H1 (cell line): ENCODE measurements at regions not wholly inside any gene's neighbourhood (a gene's known extent, or its start where the extent isn't known, plus 50 kb on each side); places are given as distances from the start of the nearest gene placed in this dataset.

ENCODE experiments used
- ASH2L ChIP-seq: fragments of 200-600, 300-600 bp; sonication (generic); IDR thresholded peaks from one replicate; pipeline ENCODE4 v1.7.1; 2017; ENCODE audit warnings: low read length
- CHD1 ChIP-seq: IDR thresholded peaks from 2 replicates; pipeline ENCODE4 v1.6.1; 2012; ENCODE audit warnings: low read depth, low read length, improper control_type of control experiment
- CREB1 ChIP-seq: IDR thresholded peaks from 2 replicates; pipeline ENCODE4 v1.6.1; 2012; ENCODE audit warnings: inconsistent platforms
- JUND ChIP-seq: IDR thresholded peaks from 2 replicates; pipeline ENCODE4 v1.6.1; 2011; ENCODE audit warnings: mild to moderate bottlenecking, improper control_type of control experiment, low read length
- SAP30 ChIP-seq: fragments of 300-600 bp; sonication (generic); IDR thresholded peaks from 2 replicates; pipeline ENCODE4 v1.7.1; 2012; ENCODE audit warnings: low read length, moderate library complexity, mild to moderate bottlenecking, inconsistent platforms; ENCODE audit not compliant: insufficient read depth, insufficient replicate concordance
- SIN3A ChIP-seq, 2 experiments: IDR thresholded peaks in 1 of 2; conservative IDR thresholded peaks in 1 of 2; 2 replicates each; pipeline ENCODE4 v1.6.1; 2011 to 2012; ENCODE audit warnings: low read length in 2 of 2, improper control_type of control experiment in 1 of 2, low read depth in 1 of 2, mild to moderate bottlenecking in 1 of 2
- SP2 ChIP-seq: IDR thresholded peaks from 2 replicates; pipeline ENCODE4 v1.6.1; 2012; ENCODE audit warnings: mild to moderate bottlenecking, low read length, inconsistent platforms
- TCF12 ChIP-seq: IDR thresholded peaks from 2 replicates; pipeline ENCODE4 v1.6.1; 2011; ENCODE audit warnings: low read depth, mild to moderate bottlenecking, low read length
- TF ChIP-seq, protein P1 (sequence below): fragments of 300-600 bp; sonication (generic); IDR thresholded peaks from 2 replicates; pipeline ENCODE4 v1.7.1; 2012; ENCODE audit warnings: low read length, moderate library complexity, mild to moderate bottlenecking, inconsistent platforms; ENCODE audit not compliant: insufficient replicate concordance

DNA sequence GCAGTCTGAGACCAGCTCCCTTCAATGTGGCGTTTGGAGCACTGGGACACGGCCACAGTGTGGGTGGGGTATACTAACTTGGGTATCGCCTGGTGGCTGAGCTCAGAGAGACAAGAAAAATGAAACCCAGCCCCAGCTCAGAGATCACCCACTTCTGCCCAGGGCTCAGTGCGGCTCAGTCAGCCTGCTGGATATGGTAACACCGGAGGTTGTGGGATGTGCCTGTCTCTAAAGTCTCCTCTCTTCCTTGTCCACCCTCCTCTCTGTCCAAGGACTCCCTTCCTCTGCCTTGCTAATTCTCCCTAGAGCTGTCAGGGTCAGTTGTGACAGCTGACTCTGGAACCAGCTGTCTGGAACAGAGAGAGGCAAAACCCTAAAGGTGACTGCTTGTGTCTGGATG lies 149.1 kb downstream of the PTPN20 start (continued):
- TF ChIP-seq, protein P1, sequence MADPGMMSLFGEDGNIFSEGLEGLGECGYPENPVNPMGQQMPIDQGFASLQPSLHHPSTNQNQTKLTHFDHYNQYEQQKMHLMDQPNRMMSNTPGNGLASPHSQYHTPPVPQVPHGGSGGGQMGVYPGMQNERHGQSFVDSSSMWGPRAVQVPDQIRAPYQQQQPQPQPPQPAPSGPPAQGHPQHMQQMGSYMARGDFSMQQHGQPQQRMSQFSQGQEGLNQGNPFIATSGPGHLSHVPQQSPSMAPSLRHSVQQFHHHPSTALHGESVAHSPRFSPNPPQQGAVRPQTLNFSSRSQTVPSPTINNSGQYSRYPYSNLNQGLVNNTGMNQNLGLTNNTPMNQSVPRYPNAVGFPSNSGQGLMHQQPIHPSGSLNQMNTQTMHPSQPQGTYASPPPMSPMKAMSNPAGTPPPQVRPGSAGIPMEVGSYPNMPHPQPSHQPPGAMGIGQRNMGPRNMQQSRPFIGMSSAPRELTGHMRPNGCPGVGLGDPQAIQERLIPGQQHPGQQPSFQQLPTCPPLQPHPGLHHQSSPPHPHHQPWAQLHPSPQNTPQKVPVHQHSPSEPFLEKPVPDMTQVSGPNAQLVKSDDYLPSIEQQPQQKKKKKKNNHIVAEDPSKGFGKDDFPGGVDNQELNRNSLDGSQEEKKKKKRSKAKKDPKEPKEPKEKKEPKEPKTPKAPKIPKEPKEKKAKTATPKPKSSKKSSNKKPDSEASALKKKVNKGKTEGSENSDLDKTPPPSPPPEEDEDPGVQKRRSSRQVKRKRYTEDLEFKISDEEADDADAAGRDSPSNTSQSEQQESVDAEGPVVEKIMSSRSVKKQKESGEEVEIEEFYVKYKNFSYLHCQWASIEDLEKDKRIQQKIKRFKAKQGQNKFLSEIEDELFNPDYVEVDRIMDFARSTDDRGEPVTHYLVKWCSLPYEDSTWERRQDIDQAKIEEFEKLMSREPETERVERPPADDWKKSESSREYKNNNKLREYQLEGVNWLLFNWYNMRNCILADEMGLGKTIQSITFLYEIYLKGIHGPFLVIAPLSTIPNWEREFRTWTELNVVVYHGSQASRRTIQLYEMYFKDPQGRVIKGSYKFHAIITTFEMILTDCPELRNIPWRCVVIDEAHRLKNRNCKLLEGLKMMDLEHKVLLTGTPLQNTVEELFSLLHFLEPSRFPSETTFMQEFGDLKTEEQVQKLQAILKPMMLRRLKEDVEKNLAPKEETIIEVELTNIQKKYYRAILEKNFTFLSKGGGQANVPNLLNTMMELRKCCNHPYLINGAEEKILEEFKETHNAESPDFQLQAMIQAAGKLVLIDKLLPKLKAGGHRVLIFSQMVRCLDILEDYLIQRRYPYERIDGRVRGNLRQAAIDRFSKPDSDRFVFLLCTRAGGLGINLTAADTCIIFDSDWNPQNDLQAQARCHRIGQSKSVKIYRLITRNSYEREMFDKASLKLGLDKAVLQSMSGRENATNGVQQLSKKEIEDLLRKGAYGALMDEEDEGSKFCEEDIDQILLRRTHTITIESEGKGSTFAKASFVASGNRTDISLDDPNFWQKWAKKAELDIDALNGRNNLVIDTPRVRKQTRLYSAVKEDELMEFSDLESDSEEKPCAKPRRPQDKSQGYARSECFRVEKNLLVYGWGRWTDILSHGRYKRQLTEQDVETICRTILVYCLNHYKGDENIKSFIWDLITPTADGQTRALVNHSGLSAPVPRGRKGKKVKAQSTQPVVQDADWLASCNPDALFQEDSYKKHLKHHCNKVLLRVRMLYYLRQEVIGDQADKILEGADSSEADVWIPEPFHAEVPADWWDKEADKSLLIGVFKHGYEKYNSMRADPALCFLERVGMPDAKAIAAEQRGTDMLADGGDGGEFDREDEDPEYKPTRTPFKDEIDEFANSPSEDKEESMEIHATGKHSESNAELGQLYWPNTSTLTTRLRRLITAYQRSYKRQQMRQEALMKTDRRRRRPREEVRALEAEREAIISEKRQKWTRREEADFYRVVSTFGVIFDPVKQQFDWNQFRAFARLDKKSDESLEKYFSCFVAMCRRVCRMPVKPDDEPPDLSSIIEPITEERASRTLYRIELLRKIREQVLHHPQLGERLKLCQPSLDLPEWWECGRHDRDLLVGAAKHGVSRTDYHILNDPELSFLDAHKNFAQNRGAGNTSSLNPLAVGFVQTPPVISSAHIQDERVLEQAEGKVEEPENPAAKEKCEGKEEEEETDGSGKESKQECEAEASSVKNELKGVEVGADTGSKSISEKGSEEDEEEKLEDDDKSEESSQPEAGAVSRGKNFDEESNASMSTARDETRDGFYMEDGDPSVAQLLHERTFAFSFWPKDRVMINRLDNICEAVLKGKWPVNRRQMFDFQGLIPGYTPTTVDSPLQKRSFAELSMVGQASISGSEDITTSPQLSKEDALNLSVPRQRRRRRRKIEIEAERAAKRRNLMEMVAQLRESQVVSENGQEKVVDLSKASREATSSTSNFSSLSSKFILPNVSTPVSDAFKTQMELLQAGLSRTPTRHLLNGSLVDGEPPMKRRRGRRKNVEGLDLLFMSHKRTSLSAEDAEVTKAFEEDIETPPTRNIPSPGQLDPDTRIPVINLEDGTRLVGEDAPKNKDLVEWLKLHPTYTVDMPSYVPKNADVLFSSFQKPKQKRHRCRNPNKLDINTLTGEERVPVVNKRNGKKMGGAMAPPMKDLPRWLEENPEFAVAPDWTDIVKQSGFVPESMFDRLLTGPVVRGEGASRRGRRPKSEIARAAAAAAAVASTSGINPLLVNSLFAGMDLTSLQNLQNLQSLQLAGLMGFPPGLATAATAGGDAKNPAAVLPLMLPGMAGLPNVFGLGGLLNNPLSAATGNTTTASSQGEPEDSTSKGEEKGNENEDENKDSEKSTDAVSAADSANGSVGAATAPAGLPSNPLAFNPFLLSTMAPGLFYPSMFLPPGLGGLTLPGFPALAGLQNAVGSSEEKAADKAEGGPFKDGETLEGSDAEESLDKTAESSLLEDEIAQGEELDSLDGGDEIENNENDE: no peak
- no peak for TF ChIP-seq SAP30
- no peak for TF ChIP-seq SIN3A (conservative IDR thresholded peaks at IDR 0.05 in 1 of 2, IDR thresholded peaks at IDR 0.05 in 1 of 2; ENCODE audit: low read depth in 1 of 2, low read length in 2 of 2)
- no peak for TF ChIP-seq CREB1
- no peak for TF ChIP-seq ASH2L
- no peak for TF ChIP-seq JUND
- no peak for TF ChIP-seq SP2
- no peak for TF ChIP-seq CHD1
- no peak for TF ChIP-seq TCF12
